ENCODE measurements at regions not wholly inside any gene's neighbourhood (a gene's known extent, or its start where the extent isn't known, plus 50 kb on each side); places are given as distances from the start of the nearest gene placed in this dataset.
A peak's percentile ranks its signal among the peaks of the same experiment; 100 is the strongest.

- DNase-seq (ENCODE audit: low spot score): no peak
Measured at GRCh38 chr6:108778421-108779186, 69.6 kb upstream of the ARMC2 start.

DNA sequence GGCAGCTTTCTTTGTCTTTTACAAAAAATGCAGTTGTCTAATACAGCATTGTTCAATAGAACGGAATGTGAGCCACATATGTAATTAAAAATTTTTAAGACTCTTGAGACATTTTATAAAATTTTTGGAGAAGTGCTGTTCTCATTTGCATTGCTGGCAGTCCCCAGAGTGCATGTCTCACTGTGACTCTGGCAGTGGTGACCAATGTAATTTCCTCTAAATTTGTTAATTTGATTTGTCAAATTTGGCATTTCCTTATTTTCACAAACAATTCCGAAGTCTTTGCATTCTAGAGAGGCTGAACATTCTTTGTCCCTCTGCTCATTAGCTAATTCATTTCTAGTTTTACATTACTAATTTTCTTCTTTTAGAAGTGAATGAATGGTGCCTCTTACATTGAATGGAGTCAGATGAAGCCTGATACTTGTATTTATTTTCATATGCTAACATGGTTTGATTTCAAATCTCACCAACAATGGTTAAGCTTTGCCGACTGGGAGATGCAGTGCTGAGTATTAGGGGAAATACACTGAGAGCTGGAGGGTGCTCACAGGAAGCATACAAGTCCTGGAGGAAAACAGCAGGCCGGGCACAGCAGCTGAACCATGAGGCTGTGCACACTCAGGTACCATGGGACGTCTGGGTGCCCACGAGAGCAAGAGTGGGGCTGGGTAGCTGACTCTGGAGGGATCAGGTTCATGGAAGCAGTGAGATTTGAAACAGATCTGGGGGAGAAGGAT lies 68.5 kb upstream of the ARMC2 start:
- peak; percentile 31 for DNase-seq (ENCODE audit: low spot score)

DNA sequence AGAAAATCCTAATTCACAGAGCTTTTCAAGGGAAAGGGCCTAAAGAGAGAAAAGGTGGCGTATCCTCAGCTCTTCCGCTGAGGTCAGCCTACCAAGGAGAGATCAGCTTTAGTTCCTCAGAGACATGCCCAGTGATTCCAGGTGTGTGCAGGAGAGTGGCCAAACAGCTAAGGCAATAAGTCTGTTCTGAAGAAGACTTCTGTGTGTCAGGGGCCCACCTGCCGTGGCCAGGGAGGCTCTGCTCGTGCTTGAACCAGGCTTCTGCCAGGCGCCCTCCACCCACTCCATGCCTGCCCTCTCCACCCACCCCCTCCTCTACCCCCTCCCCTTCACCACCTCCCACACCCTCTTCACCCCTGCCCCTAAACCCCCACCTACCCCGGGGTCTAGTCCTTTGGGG lies 67.4 kb upstream of the ARMC2 start:
- DNase-seq (ENCODE audit: low spot score): no peak

- DNase-seq (ENCODE audit: low spot score): no peak
Measured at GRCh38 chr6:108781419-108782100, 66.7 kb upstream of the ARMC2 start.

DNA sequence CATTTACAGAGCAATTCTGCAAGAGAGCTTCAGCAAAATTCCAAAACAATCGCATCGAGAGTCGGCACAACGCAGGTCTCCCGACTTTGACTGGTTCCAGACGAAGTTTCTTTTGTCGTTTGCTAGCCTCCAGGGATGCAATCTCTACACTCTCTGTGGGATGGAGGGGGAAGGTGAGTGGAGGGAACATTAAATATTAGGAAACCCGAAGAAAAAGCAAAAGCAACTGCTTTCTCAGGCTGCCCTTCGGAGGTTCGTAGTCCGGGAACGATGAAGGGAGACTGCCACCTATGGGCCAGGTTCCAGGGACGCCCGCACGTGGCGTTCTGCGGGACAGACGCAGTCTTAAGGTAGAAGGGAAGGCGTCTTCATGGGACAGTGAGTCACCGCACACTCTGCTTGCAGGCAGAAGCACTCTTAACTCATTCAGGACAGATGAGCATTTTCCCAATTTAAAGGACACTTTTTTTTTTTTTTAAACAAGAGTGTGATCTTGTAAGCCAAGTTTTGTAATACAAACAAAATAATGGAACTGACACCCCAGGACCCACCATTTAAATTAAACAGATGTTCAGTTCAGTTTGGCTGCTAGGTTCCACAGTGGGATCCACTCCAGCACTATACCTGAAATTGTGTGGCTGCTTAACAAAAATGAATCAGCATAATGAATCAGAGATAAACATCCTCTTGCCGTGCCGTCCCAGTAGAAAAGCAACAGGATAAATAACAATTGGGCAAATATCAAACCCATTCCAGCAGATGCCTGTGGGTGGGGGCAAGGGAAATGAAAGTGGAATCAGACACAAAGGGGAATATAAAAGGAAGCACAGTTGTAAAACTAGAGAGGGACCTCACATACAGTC lies 65.8 kb upstream of the ARMC2 start:
- peak; percentile 83 for DNase-seq (ENCODE audit: low spot score)

DNA sequence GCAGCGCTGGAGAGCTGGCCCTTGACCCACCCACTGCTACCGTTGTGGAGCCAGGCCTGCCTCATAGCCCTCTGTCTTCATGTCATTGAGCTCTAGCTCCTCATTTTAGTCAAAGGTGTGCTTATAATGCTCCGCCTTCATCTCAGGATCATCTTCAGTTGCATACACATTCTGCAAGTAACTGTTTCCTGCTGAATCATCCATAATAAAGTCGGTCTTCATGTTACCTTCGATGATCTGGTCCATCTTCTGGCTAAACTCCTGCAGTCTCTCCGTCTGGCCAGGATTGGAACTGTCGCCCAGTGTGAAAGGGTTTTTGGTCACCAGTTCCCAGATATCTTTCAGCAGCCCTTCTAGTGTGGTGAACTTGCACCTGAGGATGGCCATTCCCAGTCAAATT lies 62.6 kb upstream of the ARMC2 start:
- DNase-seq (ENCODE audit: low spot score): no peak

GRCh38 chr6:108788416-108788815 lies 59.8 kb upstream of the ARMC2 start:
- DNase-seq (ENCODE audit: low spot score): no peak

- DNase-seq (ENCODE audit: low spot score): no peak
Measured at GRCh38 chr6:108789475-108789874, 58.7 kb upstream of the ARMC2 start.

DNA sequence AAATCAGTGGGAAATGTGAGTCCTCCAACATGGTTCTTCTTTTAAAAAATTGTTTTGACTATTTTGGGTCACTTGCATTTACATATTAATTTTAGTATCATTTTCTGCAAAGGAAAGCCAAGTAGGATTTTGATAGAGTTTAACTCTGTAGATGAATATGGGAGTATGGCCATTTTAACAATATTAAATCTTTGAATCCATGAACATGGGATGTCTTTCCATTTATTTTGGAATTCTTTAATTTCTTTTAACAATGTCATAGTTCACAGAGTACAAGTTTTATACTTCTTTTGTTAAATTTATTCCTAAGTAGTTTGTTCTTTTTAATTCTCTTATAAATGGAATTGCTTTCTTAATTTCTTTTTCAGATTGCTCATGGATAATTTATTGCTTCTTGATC lies 56.5 kb upstream of the ARMC2 start:
- DNase-seq (ENCODE audit: low spot score): no peak

DNA sequence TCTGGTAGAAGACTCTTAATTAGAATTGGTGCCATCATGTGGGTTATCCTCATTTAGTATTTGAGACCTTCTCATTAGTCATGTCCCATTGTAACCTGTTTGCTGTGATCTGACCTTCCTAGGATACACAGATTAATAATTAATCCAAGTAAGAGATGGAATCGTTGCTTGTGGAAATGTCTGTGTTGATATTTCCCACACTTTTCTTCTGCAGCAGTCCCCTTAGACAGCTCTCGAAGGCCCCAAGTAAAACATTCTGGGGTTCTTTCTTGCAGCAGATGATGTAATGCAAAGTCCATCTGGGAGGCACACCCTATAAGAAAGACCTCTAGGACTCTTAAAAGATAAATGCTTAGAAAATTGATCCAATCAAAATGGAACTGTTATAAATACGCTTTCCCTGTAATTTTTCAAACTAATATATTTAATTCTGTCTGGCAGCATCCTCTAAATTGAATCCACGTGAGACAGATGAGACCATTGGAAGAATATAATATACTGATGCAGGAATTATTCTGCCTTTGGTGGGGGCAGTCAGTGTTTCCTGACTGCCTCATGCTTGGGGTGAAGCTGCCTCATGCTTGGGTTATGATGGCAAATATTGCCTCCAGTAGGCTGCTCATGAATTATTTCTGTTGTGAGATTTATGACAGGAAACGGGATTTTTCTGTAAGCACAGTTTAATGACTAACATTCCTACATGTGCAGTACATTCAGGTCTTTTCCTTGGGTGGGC lies 54.5 kb upstream of the ARMC2 start:
- no peak for DNase-seq (ENCODE audit: low spot score)

- DNase-seq (ENCODE audit: low spot score): no peak
Measured at GRCh38 chr6:108795122-108795521, 53.1 kb upstream of the ARMC2 start.

DNA sequence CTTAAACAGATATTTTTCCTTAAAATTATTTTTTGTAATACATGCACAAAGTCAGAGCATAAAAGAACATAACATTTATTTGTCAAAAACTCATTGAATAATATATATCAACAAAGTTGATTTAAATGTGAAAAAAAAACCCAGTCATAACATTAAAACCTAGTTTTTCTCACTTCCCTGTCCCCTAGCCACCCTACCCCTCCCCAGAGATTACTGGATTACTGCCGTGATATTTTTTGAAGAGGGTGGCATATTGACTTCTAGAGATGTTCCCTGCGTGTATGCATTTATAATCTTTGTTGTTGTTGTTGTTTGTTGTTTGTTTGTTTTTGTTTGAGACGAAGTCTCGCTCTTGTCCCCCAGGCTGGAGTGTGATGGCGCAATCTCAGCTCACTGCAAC lies 52.4 kb upstream of the ARMC2 start:
- DNase-seq (ENCODE audit: low spot score): no peak

DNA sequence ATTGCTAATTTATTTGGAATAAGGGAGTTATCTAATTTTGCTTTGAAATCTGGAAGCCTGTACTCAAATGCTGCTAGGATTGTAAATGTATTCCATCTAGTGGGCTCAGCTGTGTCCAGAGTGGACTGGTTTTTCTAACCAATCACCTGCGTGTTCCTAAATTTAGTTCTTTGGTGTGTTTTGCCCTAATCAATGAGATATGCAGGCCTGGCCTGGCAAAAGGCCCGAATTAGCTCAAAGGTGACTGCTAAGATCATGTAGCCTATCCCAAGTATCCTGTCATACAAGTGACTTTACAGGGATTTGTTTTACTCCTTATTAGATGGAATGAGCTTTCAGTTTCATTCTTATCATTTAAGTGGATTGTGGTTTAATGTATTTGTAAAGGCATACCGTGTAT lies 51.3 kb upstream of the ARMC2 start:
- no peak for DNase-seq (ENCODE audit: low spot score)

DNA sequence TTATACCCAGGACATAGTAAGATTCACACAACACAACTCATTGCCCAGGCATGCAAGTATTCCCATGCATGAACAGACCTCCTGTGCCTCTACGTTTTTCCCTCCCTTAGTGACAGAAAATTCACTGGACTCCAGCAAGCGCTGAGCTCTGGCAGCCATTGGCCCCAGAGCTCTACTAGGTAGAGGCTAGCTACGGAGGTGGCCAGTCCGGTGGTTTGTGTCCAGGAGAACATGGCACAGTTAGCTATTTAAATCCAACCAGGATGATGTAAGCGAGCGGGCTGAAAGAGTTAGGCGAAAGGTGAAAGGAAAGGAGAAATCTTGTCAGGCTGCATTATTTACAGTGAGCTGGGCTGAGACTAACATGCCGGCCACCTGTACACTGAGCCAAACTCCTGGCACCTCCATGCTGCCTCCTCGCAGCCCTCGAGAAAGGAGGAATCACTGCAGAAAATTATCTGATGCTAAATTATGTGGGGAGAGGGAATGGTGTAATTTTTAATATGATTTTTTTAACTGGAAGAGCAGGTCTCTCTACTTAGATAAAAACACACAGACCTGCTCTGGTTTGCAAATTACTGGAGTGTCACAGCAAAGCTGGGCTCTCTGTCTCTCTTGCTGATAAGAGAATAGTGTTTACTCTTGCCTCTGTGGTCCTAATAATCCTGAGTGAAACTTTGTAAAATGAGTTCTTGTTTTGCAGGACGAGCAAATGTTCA lies 50.1 kb upstream of the ARMC2 start:
- DNase-seq (ENCODE audit: low spot score): no peak

Data from NAMALWA (cell line).